Fibroblast of pulmonary artery (primary cell): ENCODE measurements at regions not wholly inside any gene's neighbourhood (a gene's known extent, or its start where the extent isn't known, plus 50 kb on each side); places are given as distances from the start of the nearest gene placed in this dataset.

Source experiments
- DNase-seq: peaks from one replicate; pipeline ENCODE4 v3.0.0-alpha.2; 2010; ENCODE audit warnings: low read depth
- H3K4me3 ChIP-seq: replicated peaks from 2 replicates; pipeline ENCODE4 v1.5.1; 2011; ENCODE audit warnings: low read depth, mild to moderate bottlenecking, control low read depth, low read length, moderate library complexity
- CTCF ChIP-seq: IDR thresholded peaks from 2 replicates; pipeline ENCODE4 v1.5.1; 2011; ENCODE audit warnings: mild to moderate bottlenecking, control low read depth, low read length, inconsistent platforms; ENCODE audit errors: missing control alignments

- no peak for TF ChIP-seq CTCF
- no peak for DNase-seq
Measured at GRCh38 chr4:184274286-184274951, 56.7 kb upstream of the ENPP6 start.

GRCh38 chr4:184273166-184274147 is 55.8 kb upstream of the ENPP6 start:
- no peak overlapping the region for H3K4me3 ChIP-seq
- no peak for TF ChIP-seq CTCF
- DNase-seq = no peak

More at GRCh38 chr4:184274286-184274951, 56.7 kb upstream of the ENPP6 start:
- H3K4me3 ChIP-seq = no peak overlapping the region

- DNase-seq = no peak
- TF ChIP-seq CTCF = no peak
Measured at GRCh38 chr4:184270808-184271413, 53.2 kb upstream of the ENPP6 start.

GRCh38 chr4:184269879-184270430 is 52.3 kb upstream of the ENPP6 start:
- no peak for TF ChIP-seq CTCF
- no peak for DNase-seq
- H3K4me3 ChIP-seq = no peak overlapping the region

More at GRCh38 chr4:184270808-184271413, 53.2 kb upstream of the ENPP6 start:
- no peak overlapping the region for H3K4me3 ChIP-seq

- no peak for TF ChIP-seq CTCF
- H3K4me3 ChIP-seq = no peak overlapping the region
- DNase-seq = peak; percentile 34
Measured at GRCh38 chr4:184268584-184269160, 51.0 kb upstream of the ENPP6 start.

- peak overlapping the region; percentile 27 for H3K4me3 ChIP-seq
- DNase-seq = peak; percentile 94
- no peak for TF ChIP-seq CTCF
Measured at GRCh38 chr4:184267673-184268583, 50.3 kb upstream of the ENPP6 start.
